ENCODE measurements at regions not wholly inside any gene's neighbourhood (a gene's known extent, or its start where the extent isn't known, plus 50 kb on each side); places are given as distances from the start of the nearest gene placed in this dataset.

DNA sequence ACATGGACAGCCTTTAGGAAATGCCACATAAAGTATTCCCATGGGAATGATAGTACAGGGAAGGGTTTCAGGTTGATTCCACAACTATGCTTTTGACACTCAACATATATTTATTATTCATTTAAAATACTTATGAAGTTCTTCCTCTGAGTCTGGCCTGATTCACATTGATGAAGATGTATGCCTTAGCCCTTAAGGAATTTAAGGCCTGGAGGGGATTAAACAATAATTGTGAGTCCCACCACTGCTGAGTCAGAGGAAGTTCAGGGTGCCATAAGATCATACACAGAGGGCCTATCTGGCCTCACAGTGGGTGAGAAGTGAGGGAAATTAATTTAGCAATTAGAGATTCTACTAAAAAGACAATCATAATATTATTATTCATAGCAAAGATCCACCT lies 161.1 kb upstream of the SNX19 start:
- TF ChIP-seq, protein P1, sequence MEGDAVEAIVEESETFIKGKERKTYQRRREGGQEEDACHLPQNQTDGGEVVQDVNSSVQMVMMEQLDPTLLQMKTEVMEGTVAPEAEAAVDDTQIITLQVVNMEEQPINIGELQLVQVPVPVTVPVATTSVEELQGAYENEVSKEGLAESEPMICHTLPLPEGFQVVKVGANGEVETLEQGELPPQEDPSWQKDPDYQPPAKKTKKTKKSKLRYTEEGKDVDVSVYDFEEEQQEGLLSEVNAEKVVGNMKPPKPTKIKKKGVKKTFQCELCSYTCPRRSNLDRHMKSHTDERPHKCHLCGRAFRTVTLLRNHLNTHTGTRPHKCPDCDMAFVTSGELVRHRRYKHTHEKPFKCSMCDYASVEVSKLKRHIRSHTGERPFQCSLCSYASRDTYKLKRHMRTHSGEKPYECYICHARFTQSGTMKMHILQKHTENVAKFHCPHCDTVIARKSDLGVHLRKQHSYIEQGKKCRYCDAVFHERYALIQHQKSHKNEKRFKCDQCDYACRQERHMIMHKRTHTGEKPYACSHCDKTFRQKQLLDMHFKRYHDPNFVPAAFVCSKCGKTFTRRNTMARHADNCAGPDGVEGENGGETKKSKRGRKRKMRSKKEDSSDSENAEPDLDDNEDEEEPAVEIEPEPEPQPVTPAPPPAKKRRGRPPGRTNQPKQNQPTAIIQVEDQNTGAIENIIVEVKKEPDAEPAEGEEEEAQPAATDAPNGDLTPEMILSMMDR (IDR thresholded peaks at IDR 0.05; ENCODE audit: borderline replicate concordance, control extremely low read depth, extremely low read depth, insufficient read depth, missing control alignments), result no peak
- in situ Hi-C loops (cut with MboI; ENCODE audit: low sequenced_read_pairs, unreplicated experiment), result no loop called here

GRCh38 chr11:131079036-131079435 lies 162.8 kb upstream of the SNX19 start:
- TF ChIP-seq, protein P1 (IDR thresholded peaks at IDR 0.05; ENCODE audit: borderline replicate concordance, control extremely low read depth, extremely low read depth, insufficient read depth, missing control alignments), result no peak
- no peak for DNase-seq (ENCODE audit: low spot score)
- in situ Hi-C loops (cut with MboI; ENCODE audit: low sequenced_read_pairs, unreplicated experiment), result no loop called here

More for the DNA sequence above, 161.1 kb upstream of the SNX19 start:
- DNase-seq (ENCODE audit: low spot score), result no peak

GRCh38 chr11:131089727-131090245 lies 173.5 kb upstream of the SNX19 start:
- DNase-seq (ENCODE audit: low spot score), result no peak
- in situ Hi-C loops (cut with MboI; ENCODE audit: low sequenced_read_pairs, unreplicated experiment), result no loop called here
- TF ChIP-seq, protein P1 (IDR thresholded peaks at IDR 0.05; ENCODE audit: borderline replicate concordance, control extremely low read depth, extremely low read depth, insufficient read depth, missing control alignments), result no peak

DNA sequence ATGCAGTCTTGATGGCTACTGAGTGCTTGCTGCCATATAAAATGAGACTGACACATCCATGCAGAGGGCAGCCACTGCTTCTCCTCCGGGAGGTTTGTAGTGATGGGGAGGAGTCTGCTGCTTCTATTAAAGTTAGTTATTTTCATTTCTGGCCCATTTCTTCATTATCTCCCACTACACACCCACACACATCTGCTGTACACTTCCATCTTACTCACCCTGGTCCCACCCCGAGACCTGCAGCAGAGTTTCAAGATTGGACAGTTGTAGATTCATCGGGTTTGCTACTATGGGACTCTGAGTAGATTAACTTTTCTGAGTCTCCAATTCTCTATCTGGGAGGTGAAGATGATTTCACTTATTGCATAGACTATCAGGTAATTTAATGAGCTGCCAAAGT lies 176.2 kb upstream of the SNX19 start:
- in situ Hi-C loops (cut with MboI; ENCODE audit: low sequenced_read_pairs, unreplicated experiment), result no loop called here
- TF ChIP-seq, protein P1 (IDR thresholded peaks at IDR 0.05; ENCODE audit: borderline replicate concordance, control extremely low read depth, extremely low read depth, insufficient read depth, missing control alignments), result no peak
- no peak for DNase-seq (ENCODE audit: low spot score)

GRCh38 chr11:131094827-131095226 lies 178.5 kb upstream of the SNX19 start:
- no peak for DNase-seq (ENCODE audit: low spot score)
- in situ Hi-C loops (cut with MboI; ENCODE audit: low sequenced_read_pairs, unreplicated experiment), result no loop called here
- TF ChIP-seq, protein P1 (IDR thresholded peaks at IDR 0.05; ENCODE audit: borderline replicate concordance, control extremely low read depth, extremely low read depth, insufficient read depth, missing control alignments), result no peak

DNA sequence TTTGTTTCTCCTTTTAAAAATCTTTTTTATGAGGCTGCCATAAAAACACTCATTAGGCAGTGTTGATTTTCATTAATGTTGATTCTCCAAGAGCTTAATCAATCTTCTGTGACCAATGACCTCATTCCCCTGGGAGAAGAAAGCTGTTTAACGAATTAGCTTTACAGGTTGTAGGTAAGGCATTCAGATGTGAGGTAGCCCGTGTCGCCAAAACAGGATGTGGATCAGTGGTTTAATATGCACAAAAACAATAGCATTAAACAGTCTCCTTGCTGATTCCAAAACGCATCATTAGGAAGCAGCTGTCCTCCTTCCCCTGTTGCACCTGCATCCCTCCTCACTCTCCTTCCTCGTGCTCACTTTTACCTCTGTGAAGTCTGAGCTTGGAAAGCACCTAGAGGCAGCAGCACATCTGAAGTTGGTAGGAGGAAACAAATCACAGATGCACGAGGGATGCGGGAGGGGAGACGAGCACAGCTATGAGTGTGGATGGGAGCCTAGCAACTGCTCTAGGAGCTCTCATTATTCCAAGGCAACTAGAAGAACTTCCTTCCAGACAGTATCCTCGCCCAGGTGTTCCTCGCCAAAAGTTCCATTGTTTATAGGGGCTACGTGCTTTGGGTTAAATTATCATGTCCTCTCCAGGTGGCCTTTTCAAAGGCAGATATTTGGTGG lies 179.4 kb upstream of the SNX19 start:
- DNase-seq (ENCODE audit: low spot score), result no peak
- TF ChIP-seq, protein P1 (IDR thresholded peaks at IDR 0.05; ENCODE audit: borderline replicate concordance, control extremely low read depth, extremely low read depth, insufficient read depth, missing control alignments), result no peak
- in situ Hi-C loops (cut with MboI; ENCODE audit: low sequenced_read_pairs, unreplicated experiment), result no loop called here

Measured in GM13976 (cell line).